ENCODE measurements at regions not wholly inside any gene's neighbourhood (a gene's known extent, or its start where the extent isn't known, plus 50 kb on each side); places are given as distances from the start of the nearest gene placed in this dataset.
A peak's percentile ranks its signal among the peaks of the same experiment; 100 is the strongest.

DNA sequence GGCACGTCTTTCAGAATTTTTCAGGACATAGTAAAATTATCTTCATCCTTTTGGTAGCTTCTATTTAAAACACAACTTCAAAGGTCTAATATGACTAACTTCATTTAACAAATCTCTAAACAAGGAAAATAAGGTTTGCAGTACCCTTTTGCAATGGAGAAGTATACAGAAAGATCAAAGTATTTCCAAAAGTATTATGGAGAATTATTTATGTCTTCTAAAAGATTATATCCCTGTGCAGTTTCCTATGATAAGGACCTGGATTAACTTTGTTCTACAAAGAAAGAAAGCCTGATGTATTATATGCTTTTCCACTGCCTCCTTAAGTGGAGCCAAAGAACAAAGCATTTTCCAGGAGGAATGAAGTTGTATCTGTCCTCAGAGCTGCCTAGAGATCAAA, 353.0 kb upstream of the RUNX1 start:
- ATAC-seq, result no peak
- TF ChIP-seq RARB (CRISPR knock-in tag; IDR thresholded peaks at IDR 0.05) (no peak), PPARA (CRISPR knock-in tag; IDR thresholded peaks at IDR 0.05; ENCODE audit: borderline replicate concordance) (no peak), TCF4 (CRISPR knock-in tag; IDR thresholded peaks at IDR 0.05; ENCODE audit: borderline replicate concordance) (no peak), ESRRG (CRISPR knock-in tag; IDR thresholded peaks at IDR 0.05) (no peak), GLIS3 (CRISPR knock-in tag; IDR thresholded peaks at IDR 0.05) (no peak), ZNF8 (CRISPR knock-in tag; IDR thresholded peaks at IDR 0.05) (no peak), CREB5 (CRISPR knock-in tag; IDR thresholded peaks at IDR 0.05; ENCODE audit: low read depth) (no peak), ZNF70 (CRISPR knock-in tag; IDR thresholded peaks at IDR 0.05) (no peak), ZC3H10 (CRISPR knock-in tag; IDR thresholded peaks at IDR 0.05) (no peak)

DNA sequence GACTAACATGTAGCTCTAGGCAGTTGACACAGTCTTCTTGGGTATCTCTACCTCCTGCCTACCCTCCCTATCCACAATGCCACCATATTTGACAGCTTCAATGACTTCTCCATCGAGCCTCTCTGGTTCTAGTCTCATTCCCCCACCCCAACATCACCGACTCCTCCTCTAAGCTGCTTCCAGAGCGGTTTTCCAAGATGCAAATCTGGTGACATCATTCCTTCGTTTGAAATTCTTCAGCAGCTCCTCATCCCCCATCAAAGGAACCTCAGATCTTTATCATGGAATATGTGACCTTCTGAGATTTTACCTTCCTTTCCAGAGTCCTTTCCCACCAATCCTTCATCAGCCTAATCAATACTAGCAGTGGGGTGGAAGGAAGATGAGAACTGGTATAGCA, 352.4 kb upstream of the RUNX1 start:
- ATAC-seq, result no peak
- no peak for TF ChIP-seq GLIS3 (CRISPR knock-in tag; IDR thresholded peaks at IDR 0.05)
- TF ChIP-seq TOX (CRISPR knock-in tag; IDR thresholded peaks at IDR 0.05; ENCODE audit: borderline replicate concordance), result no peak
- TF ChIP-seq BACH2 (CRISPR knock-in tag; IDR thresholded peaks at IDR 0.05; ENCODE audit: borderline replicate concordance), result no peak
- no peak for TF ChIP-seq RARB (CRISPR knock-in tag; IDR thresholded peaks at IDR 0.05)
- no peak for TF ChIP-seq ZNF565 (CRISPR knock-in tag; conservative IDR thresholded peaks at IDR 0.05; ENCODE audit: low read depth)
- TF ChIP-seq ARNTL (CRISPR knock-in tag; IDR thresholded peaks at IDR 0.05; ENCODE audit: borderline replicate concordance, low read depth), result no peak
- no peak for TF ChIP-seq PATZ1 (CRISPR knock-in tag; IDR thresholded peaks at IDR 0.05; ENCODE audit: borderline replicate concordance)
- no peak for TF ChIP-seq ZFP3 (CRISPR knock-in tag; IDR thresholded peaks at IDR 0.05)
- no peak for TF ChIP-seq ESRRG (CRISPR knock-in tag; IDR thresholded peaks at IDR 0.05)
- no peak for TF ChIP-seq ISL1 (CRISPR knock-in tag; IDR thresholded peaks at IDR 0.05)
- no peak for TF ChIP-seq TCF4 (CRISPR knock-in tag; IDR thresholded peaks at IDR 0.05; ENCODE audit: borderline replicate concordance)
- no peak for TF ChIP-seq CSDC2 (CRISPR knock-in tag; IDR thresholded peaks at IDR 0.05)
- no peak for TF ChIP-seq ZNF70 (CRISPR knock-in tag; IDR thresholded peaks at IDR 0.05)
- no peak for TF ChIP-seq CREB5 (CRISPR knock-in tag; IDR thresholded peaks at IDR 0.05; ENCODE audit: low read depth)
- no peak for TF ChIP-seq PPARA (CRISPR knock-in tag; IDR thresholded peaks at IDR 0.05; ENCODE audit: borderline replicate concordance)
- no peak for TF ChIP-seq ZNF8 (CRISPR knock-in tag; IDR thresholded peaks at IDR 0.05)
- TF ChIP-seq SNAI2 (CRISPR knock-in tag; IDR thresholded peaks at IDR 0.05), result no peak
- TF ChIP-seq OSR1 (CRISPR knock-in tag; IDR thresholded peaks at IDR 0.05), result no peak

- TF ChIP-seq ZC3H10 (CRISPR knock-in tag; IDR thresholded peaks at IDR 0.05), result no peak
- TF ChIP-seq ZFP3 (CRISPR knock-in tag; IDR thresholded peaks at IDR 0.05), result no peak
- peak; percentile 76 for ATAC-seq
Observed at GRCh38 chr21:35400233-35400939, 351.3 kb upstream of the RUNX1 start.

- no peak for TF ChIP-seq TOX (CRISPR knock-in tag; IDR thresholded peaks at IDR 0.05; ENCODE audit: borderline replicate concordance)
- TF ChIP-seq ZFP30 (CRISPR knock-in tag; IDR thresholded peaks at IDR 0.05), result no peak
- no peak for TF ChIP-seq RARB (CRISPR knock-in tag; IDR thresholded peaks at IDR 0.05)
- no peak for TF ChIP-seq PATZ1 (CRISPR knock-in tag; IDR thresholded peaks at IDR 0.05; ENCODE audit: borderline replicate concordance)
- TF ChIP-seq ZNF8 (CRISPR knock-in tag; IDR thresholded peaks at IDR 0.05), result no peak
- TF ChIP-seq GLIS3 (CRISPR knock-in tag; IDR thresholded peaks at IDR 0.05), result no peak
- TF ChIP-seq ARNTL (CRISPR knock-in tag; IDR thresholded peaks at IDR 0.05; ENCODE audit: borderline replicate concordance, low read depth), result no peak
- no peak for TF ChIP-seq BACH2 (CRISPR knock-in tag; IDR thresholded peaks at IDR 0.05; ENCODE audit: borderline replicate concordance)
- no peak for TF ChIP-seq ZFP3 (CRISPR knock-in tag; IDR thresholded peaks at IDR 0.05)
- no peak for TF ChIP-seq OSR1 (CRISPR knock-in tag; IDR thresholded peaks at IDR 0.05)
- no peak for TF ChIP-seq ZNF565 (CRISPR knock-in tag; conservative IDR thresholded peaks at IDR 0.05; ENCODE audit: low read depth)
- no peak for TF ChIP-seq ISL1 (CRISPR knock-in tag; IDR thresholded peaks at IDR 0.05)
- no peak for TF ChIP-seq SNAI2 (CRISPR knock-in tag; IDR thresholded peaks at IDR 0.05)
- TF ChIP-seq POU6F1 (CRISPR knock-in tag; IDR thresholded peaks at IDR 0.05; ENCODE audit: borderline replicate concordance, low read depth), result no peak
- no peak for TF ChIP-seq PPARA (CRISPR knock-in tag; IDR thresholded peaks at IDR 0.05; ENCODE audit: borderline replicate concordance)
- TF ChIP-seq CSDC2 (CRISPR knock-in tag; IDR thresholded peaks at IDR 0.05), result no peak
- TF ChIP-seq ZC3H10 (CRISPR knock-in tag; IDR thresholded peaks at IDR 0.05), result no peak
- TF ChIP-seq ZNF70 (CRISPR knock-in tag; IDR thresholded peaks at IDR 0.05), result no peak
- ATAC-seq, result no peak
Observed at GRCh38 chr21:35399706-35400105, 350.6 kb upstream of the RUNX1 start.

All from SK-N-SH treated with all-trans-retinoic acid at 6 μM for 48 hours (cell line).